Thymus (tissue), 11 donors: ENCODE measurements at regions not wholly inside any gene's neighbourhood (a gene's known extent, or its start where the extent isn't known, plus 50 kb on each side); places are given as distances from the start of the nearest gene placed in this dataset.
"Not testable (repeated sequence)": the region's sequence is repeated elsewhere in the genome, so short reads cannot be mapped to it uniquely, and the experiment has no call there.

Experiments used
- DNase-seq, 9 donors: peaks; one replicate each; pipeline ENCODE4 v3.0.0-alpha.2; 2013; ENCODE audit warnings: low spot score in 9 of 9, low read depth in 6 of 9, missing footprints in 1 of 9
- H3K27ac ChIP-seq, 2 donors: one replicate each; pipeline ENCODE4 v1.5.1; 2013; ENCODE audit warnings: control low read depth in 1 of 2, low read depth in 1 of 2, low read length in 1 of 2, mild to moderate bottlenecking in 1 of 2, moderate library complexity in 1 of 2
- H3K27me3 ChIP-seq, 2 donors: one replicate each; pipeline ENCODE4 v1.5.1; 2013; ENCODE audit warnings: low read length in 1 of 2; ENCODE audit not compliant: control insufficient read depth in 2 of 2, insufficient read depth in 1 of 2
- H3K36me3 ChIP-seq, 2 donors: one replicate each; pipeline ENCODE4 v1.5.1; 2013; ENCODE audit warnings: low read length in 1 of 2, mild to moderate bottlenecking in 1 of 2, moderate library complexity in 1 of 2; ENCODE audit not compliant: control insufficient read depth in 2 of 2, insufficient read depth in 2 of 2
- H3K4me1 ChIP-seq, 2 donors: one replicate each; pipeline ENCODE4 v1.5.1; 2013; ENCODE audit warnings: low read length in 2 of 2; ENCODE audit not compliant: control insufficient read depth in 2 of 2, insufficient read depth in 2 of 2
- H3K4me3 ChIP-seq, 2 donors: one replicate each; pipeline ENCODE4 v1.5.1; 2013; ENCODE audit warnings: low read length in 2 of 2, control low read depth in 1 of 2, mild to moderate bottlenecking in 1 of 2
- H3K9me3 ChIP-seq, 2 donors: one replicate each; pipeline ENCODE4 v1.5.1; 2013; ENCODE audit warnings: low read length in 1 of 2, mild to moderate bottlenecking in 1 of 2; ENCODE audit not compliant: control insufficient read depth in 2 of 2, insufficient read depth in 1 of 2
- WGBS: extraction: QIAGEN DNeasy Blood & Tissue Kit; methylation state at CpG from one replicate; pipeline ENCODE4 v1.1.7; 2013; 5-methylcytosine and 5-hydroxymethylcytosine counted together
- donor health status: healthy.

DNA sequence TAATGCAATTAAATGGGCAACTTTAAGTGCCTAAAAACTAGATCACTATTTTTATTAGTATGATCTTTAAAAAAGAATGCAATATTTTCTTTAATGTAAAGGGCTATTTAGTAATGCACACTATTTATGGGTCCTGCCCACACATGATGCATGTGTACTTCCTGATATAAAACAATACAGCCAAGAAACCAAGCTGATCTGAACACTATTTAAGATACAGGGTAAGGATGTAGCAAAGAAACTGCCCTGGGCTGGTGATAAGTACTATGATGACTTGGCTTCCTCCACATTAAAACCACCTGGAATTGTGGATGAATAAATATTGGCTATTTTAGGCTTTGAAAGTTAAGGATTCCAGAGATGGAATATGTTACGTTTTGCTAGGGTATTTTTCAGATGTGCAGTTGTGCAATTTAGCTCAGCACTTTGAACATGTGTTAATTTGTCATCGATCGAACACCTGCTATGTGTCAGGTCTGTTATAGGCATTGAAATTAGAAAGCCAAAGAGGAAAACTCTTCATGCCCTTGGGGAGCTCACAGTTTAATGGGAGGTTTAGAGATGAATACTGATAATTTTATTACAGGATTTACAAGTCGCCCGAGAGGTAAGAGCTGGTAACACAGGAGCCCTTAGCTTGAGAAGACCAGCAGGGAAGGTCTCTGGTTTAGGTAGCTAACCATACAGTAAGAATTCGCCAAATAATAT is 276.7 kb downstream of the PLK2 start:
- 88% methylated on average over 6 of the region's 6 CpGs for WGBS
- Histone ChIP-seq H3K4me1 (no peaks in the 10 kb centered on the region), H3K9me3 (no peaks in the 10 kb centered on the region)

GRCh38 chr5:58182287-58182841 is 277.5 kb downstream of the PLK2 start:
- H3K4me1 ChIP-seq: no peaks in the 10 kb centered on the region
- no peaks in the 10 kb centered on the region for H3K27me3 ChIP-seq
- H3K36me3 ChIP-seq: no peaks in the 10 kb centered on the region
- DNase-seq: no peak
- no peak overlapping the region for H3K4me3 ChIP-seq
- H3K9me3 ChIP-seq: no peaks in the 10 kb centered on the region
- no peak overlapping the region for H3K27ac ChIP-seq
- WGBS: 84% methylated on average over 3 of the region's 3 CpGs

More for the DNA sequence above, 276.7 kb downstream of the PLK2 start:
- Histone ChIP-seq H3K4me3 (no peak overlapping the region), H3K36me3 (no peaks in the 10 kb centered on the region), H3K27me3 (no peaks in the 10 kb centered on the region), H3K27ac (no peak overlapping the region)
- DNase-seq: no peak

DNA sequence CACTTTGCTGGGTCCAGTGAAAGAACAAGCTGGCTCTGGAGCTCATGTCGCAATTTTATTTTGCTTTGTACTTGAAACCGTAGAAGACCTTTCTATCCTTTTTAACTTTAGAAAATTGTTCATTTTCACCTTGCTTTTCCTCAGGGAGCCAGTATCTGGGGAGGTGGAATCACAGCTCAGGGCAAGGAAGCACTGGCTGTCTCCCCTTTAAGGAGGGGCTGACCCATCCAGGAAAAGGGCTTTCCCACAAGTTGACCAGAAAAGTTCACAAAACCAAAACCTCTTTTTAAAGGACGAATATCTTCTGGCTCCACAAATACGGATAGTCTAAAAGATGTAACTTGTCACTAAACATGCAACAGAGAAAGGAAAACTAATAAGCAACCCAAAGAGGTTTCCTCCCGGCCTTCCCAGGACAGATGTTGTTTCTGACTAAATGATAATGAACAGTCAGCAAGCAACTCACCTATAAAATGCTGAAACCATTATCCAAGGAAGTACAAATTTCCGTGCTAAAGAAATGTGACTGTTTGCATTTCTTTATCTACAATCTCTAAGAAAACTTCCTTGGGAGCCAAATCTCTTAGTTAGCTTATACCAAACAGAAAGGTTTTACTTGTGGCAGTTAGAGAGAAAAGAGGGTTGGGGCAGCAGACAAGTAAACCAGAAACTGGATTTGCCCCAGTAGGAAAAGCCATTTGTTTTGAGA is 278.2 kb downstream of the PLK2 start:
- Histone ChIP-seq H3K4me1 (no peaks in the 10 kb centered on the region), H3K9me3 (no peaks in the 10 kb centered on the region), H3K36me3 (no peaks in the 10 kb centered on the region), H3K27ac (no peak overlapping the region), H3K27me3 (no peaks in the 10 kb centered on the region), H3K4me3 (no peak overlapping the region)
- 83% methylated on average over 6 of the region's 6 CpGs for WGBS
- no peak for DNase-seq

GRCh38 chr5:58172946-58173345 is 286.9 kb downstream of the PLK2 start:
- Histone ChIP-seq H3K27ac (no peak overlapping the region), H3K36me3 (no peaks in the 10 kb centered on the region), H3K4me1 (no peaks in the 10 kb centered on the region), H3K27me3 (no peaks in the 10 kb centered on the region), H3K9me3 (no peaks in the 10 kb centered on the region), H3K4me3 (no peak overlapping the region)
- WGBS: 95% methylated on average over 1 of the region's 1 CpG
- no peak for DNase-seq

DNA sequence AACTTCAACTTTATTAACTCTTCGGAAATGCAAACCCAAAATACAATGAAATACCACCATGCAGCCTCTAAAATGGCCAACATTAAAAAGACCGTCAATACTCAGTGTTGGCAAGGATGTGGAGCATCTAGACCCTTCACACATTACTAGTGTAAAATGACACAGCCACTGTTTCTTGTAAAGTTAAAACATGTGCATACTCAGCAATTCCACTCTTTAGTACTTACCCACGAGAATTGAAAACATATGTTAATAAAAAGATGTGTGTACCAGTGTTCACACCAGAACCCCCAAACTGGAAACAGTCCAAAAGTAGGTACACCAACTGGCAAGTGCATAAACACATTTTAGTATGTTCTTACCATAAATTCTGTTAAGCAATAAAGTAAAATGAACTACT is 294.7 kb downstream of the PLK2 start:
- no peaks in the 10 kb centered on the region for H3K36me3 ChIP-seq
- DNase-seq: no peak
- no peaks in the 10 kb centered on the region for H3K4me1 ChIP-seq
- peaks cover 0 to 10% of the 10 kb centered on the region in 2 donors for H3K9me3 ChIP-seq
- no peak overlapping the region for H3K4me3 ChIP-seq
- no peaks in the 10 kb centered on the region for H3K27me3 ChIP-seq
- 92% methylated on average over 3 of the region's 3 CpGs for WGBS
- H3K27ac ChIP-seq: no peak overlapping the region

- not testable (repeated sequence) for H3K36me3 ChIP-seq, DNase-seq, H3K27me3 ChIP-seq, H3K4me1 ChIP-seq, H3K4me3 ChIP-seq, H3K27ac ChIP-seq
- WGBS: 89% methylated on average over 6 of the region's 6 CpGs
- H3K9me3 ChIP-seq: peaks cover 0 to 10% of the 10 kb centered on the region in 2 donors
Measured at GRCh38 chr5:58161889-58162288, 298.0 kb downstream of the PLK2 start.

DNA sequence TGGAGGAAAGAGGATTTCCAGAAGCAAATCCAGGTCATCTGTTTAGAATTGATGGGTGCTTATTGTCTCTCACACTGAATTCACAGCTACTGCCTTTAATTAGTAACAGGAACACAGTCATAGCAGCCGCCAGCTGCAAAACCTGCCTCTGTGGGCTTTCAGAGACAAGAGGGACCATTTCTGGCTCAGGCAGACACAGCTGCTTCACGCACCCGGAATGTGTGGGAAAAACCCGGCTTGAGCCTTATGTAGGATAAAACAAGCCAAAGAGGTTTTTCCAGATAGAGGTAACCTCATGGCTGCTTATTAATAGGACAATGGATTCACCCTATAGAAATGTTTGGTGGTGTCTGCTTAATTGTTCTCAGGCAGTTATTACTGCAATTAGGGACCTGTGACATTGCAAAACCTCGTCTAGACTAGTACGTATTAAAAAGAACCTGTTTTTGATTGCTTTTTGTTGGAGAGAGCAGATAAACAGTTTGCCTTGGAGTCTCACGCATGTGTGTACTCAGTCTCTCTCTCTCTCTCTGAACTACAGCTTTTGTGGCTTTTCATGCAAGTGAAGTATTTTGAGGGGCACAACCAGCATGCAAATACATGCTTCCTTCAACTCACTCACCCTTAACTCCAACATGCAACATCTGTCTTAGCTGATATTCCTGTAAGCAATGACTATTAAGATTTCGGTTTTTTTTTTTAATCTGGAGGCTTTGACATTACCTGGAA is 302.7 kb downstream of the PLK2 start:
- Histone ChIP-seq H3K9me3 (peaks cover 0 to 10% of the 10 kb centered on the region in 2 donors), H3K4me3 (no peak overlapping the region), H3K4me1 (no peaks in the 10 kb centered on the region), H3K36me3 (no peaks in the 10 kb centered on the region), H3K27me3 (no peaks in the 10 kb centered on the region), H3K27ac (no peak overlapping the region)
- 72% methylated on average over 8 of the region's 8 CpGs for WGBS
- no peak for DNase-seq

DNA sequence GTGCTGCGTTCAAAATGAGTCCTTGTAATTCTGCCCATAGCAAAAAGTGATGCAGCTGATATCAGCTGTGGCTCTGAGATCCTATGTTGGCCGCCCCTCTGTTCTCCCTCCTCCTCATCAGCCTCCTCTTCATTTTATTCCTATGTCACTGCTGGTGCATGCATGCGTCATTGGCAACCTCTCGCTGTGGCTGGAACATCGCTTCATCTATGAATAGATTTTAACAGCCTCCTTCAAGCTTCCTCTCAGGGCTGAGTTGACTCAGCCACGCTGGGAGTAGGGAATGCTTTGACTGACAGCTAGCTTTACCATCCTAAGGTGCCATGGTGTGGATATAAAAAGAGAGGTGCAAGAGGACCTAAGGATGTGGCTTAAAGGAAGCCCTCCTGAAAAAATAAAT is 303.5 kb downstream of the PLK2 start:
- no peak overlapping the region for H3K27ac ChIP-seq
- H3K9me3 ChIP-seq: peaks cover 0 to 3% of the 10 kb centered on the region in 2 donors
- no peaks in the 10 kb centered on the region for H3K4me1 ChIP-seq
- H3K27me3 ChIP-seq: no peaks in the 10 kb centered on the region
- no peaks in the 10 kb centered on the region for H3K36me3 ChIP-seq
- 93% methylated on average over 6 of the region's 6 CpGs for WGBS
- H3K4me3 ChIP-seq: no peak overlapping the region
- no peak for DNase-seq

- no peaks in the 10 kb centered on the region for H3K9me3 ChIP-seq
- H3K27ac ChIP-seq: no peak overlapping the region
- H3K4me3 ChIP-seq: no peak overlapping the region
- H3K36me3 ChIP-seq: no peaks in the 10 kb centered on the region
- 91% methylated on average over 7 of the region's 7 CpGs for WGBS
- no peaks in the 10 kb centered on the region for H3K4me1 ChIP-seq
- H3K27me3 ChIP-seq: no peaks in the 10 kb centered on the region
- DNase-seq: no peak
Measured at GRCh38 chr5:58153255-58153654, 306.6 kb downstream of the PLK2 start.
